ENCODE measurements at regions not wholly inside any gene's neighbourhood (a gene's known extent, or its start where the extent isn't known, plus 50 kb on each side); places are given as distances from the start of the nearest gene placed in this dataset.

DNA sequence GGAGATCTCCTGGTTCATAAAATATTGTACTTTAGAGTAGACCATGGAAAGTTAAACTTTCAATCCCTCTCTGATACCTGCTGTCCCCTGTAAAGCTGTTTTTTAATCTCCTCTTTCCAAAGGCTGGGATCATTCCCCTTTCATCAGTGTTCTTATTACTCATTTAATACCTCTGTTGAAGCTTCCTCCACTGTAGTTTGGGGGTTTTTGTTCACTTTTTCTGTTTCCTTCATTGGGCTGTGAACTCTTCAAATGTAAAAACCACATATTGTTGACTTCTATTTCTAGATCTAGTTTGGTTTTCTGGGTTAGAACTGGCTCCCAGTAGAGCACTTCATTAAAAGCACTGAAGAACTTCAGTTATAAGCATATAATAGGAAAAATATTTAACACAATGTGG is 598.1 kb downstream of the RNF144A start:
- H3K36me3 ChIP-seq (ENCODE audit: insufficient read depth): no peaks in the 10 kb centered on the region
- peaks cover 6% of the 10 kb centered on the region for H3K4me1 ChIP-seq (ENCODE audit: low read depth, poor library complexity, severe bottlenecking)
- H3K79me2 ChIP-seq (ENCODE audit: insufficient read depth, low read depth): no peaks in the 10 kb centered on the region
- no peak overlapping the region for H3K27ac ChIP-seq
- TF ChIP-seq, protein P1, sequence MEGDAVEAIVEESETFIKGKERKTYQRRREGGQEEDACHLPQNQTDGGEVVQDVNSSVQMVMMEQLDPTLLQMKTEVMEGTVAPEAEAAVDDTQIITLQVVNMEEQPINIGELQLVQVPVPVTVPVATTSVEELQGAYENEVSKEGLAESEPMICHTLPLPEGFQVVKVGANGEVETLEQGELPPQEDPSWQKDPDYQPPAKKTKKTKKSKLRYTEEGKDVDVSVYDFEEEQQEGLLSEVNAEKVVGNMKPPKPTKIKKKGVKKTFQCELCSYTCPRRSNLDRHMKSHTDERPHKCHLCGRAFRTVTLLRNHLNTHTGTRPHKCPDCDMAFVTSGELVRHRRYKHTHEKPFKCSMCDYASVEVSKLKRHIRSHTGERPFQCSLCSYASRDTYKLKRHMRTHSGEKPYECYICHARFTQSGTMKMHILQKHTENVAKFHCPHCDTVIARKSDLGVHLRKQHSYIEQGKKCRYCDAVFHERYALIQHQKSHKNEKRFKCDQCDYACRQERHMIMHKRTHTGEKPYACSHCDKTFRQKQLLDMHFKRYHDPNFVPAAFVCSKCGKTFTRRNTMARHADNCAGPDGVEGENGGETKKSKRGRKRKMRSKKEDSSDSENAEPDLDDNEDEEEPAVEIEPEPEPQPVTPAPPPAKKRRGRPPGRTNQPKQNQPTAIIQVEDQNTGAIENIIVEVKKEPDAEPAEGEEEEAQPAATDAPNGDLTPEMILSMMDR (conservative IDR thresholded peaks at IDR 0.05; ENCODE audit: low read depth, low read length): no peak
- no peak overlapping the region for H3K9ac ChIP-seq
- H2AFZ ChIP-seq (ENCODE audit: low read depth): no peak overlapping the region
- no peak overlapping the region for H3K4me2 ChIP-seq
- H3K27me3 ChIP-seq (ENCODE audit: insufficient read depth, low read depth): no peaks in the 10 kb centered on the region
- H4K20me1 ChIP-seq (ENCODE audit: insufficient read depth): no peaks in the 10 kb centered on the region
- H3K4me3 ChIP-seq (IDR thresholded peaks at IDR 0.05; ENCODE audit: insufficient read depth, low read depth, low read length): no peak overlapping the region

- Histone ChIP-seq H3K4me1 (ENCODE audit: low read depth, poor library complexity, severe bottlenecking) (peaks cover 6% of the 10 kb centered on the region), H3K9ac (no peak overlapping the region), H2AFZ (ENCODE audit: low read depth) (no peak overlapping the region), H3K27me3 (ENCODE audit: insufficient read depth, low read depth) (no peaks in the 10 kb centered on the region), H3K79me2 (ENCODE audit: insufficient read depth, low read depth) (no peaks in the 10 kb centered on the region), H3K4me3 (IDR thresholded peaks at IDR 0.05; ENCODE audit: insufficient read depth, low read depth, low read length) (no peak overlapping the region), H3K36me3 (ENCODE audit: insufficient read depth) (no peaks in the 10 kb centered on the region), H3K27ac (no peak overlapping the region), H3K4me2 (no peak overlapping the region), H4K20me1 (ENCODE audit: insufficient read depth) (no peaks in the 10 kb centered on the region)
- TF ChIP-seq, protein P1 (conservative IDR thresholded peaks at IDR 0.05; ENCODE audit: low read depth, low read length): no peak
These were observed 599.4 kb downstream of the RNF144A start for GRCh38 chr2:7516484-7517063.

DNA sequence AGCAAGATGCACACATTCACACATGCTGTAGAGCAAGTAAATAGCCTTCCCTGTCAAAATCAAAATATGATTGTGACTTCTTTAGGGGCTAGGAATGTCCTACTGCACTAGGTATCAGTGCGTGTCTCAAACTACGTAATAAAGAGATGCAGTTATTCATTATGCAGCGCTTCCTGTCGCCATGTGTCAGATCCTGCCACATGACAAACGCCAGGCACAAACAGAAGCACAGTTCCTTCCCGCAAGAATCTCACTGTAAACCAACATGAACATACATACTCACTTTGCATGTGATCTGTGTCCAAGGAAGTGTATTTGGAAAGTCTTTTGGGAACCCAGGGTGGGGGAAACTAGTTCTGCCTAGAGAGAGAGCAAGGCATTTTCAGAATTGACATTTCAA is 599.9 kb downstream of the RNF144A start:
- Histone ChIP-seq H3K4me3 (IDR thresholded peaks at IDR 0.05; ENCODE audit: insufficient read depth, low read depth, low read length) (no peak overlapping the region), H3K4me2 (no peak overlapping the region), H3K4me1 (ENCODE audit: low read depth, poor library complexity, severe bottlenecking) (peaks cover 6% of the 10 kb centered on the region), H3K27me3 (ENCODE audit: insufficient read depth, low read depth) (no peaks in the 10 kb centered on the region), H2AFZ (ENCODE audit: low read depth) (no peak overlapping the region), H3K27ac (no peak overlapping the region), H4K20me1 (ENCODE audit: insufficient read depth) (no peaks in the 10 kb centered on the region), H3K79me2 (ENCODE audit: insufficient read depth, low read depth) (no peaks in the 10 kb centered on the region), H3K36me3 (ENCODE audit: insufficient read depth) (no peaks in the 10 kb centered on the region), H3K9ac (no peak overlapping the region)
- TF ChIP-seq, protein P1 (conservative IDR thresholded peaks at IDR 0.05; ENCODE audit: low read depth, low read length): no peak

- no peak overlapping the region for H3K4me2 ChIP-seq
- H3K36me3 ChIP-seq (ENCODE audit: insufficient read depth): no peaks in the 10 kb centered on the region
- H3K4me1 ChIP-seq (ENCODE audit: low read depth, poor library complexity, severe bottlenecking): peaks cover 6% of the 10 kb centered on the region
- no peak overlapping the region for H3K9ac ChIP-seq
- no peak overlapping the region for H3K4me3 ChIP-seq (IDR thresholded peaks at IDR 0.05; ENCODE audit: insufficient read depth, low read depth, low read length)
- H3K27me3 ChIP-seq (ENCODE audit: insufficient read depth, low read depth): no peaks in the 10 kb centered on the region
- TF ChIP-seq, protein P1 (conservative IDR thresholded peaks at IDR 0.05; ENCODE audit: low read depth, low read length): no peak
- H3K27ac ChIP-seq: no peak overlapping the region
- no peaks in the 10 kb centered on the region for H4K20me1 ChIP-seq (ENCODE audit: insufficient read depth)
- no peaks in the 10 kb centered on the region for H3K79me2 ChIP-seq (ENCODE audit: insufficient read depth, low read depth)
- H2AFZ ChIP-seq (ENCODE audit: low read depth): no peak overlapping the region
These were observed 600.6 kb downstream of the RNF144A start for GRCh38 chr2:7517851-7518250.

Measured in KMS-11 (cell line).